Activated CD4-positive, alpha-beta memory T cell treated with anti-CD3 and anti-CD28 coated beads, Interleukin-2, amount 10 ng/mL, durations not matched to agents 7 days and 5 days (primary cell): ENCODE measurements at regions not wholly inside any gene's neighbourhood (a gene's known extent, or its start where the extent isn't known, plus 50 kb on each side); places are given as distances from the start of the nearest gene placed in this dataset.

Experiments
- CTCF ChIA-PET: fragments of 350-600 bp; sonication (Branson Sonifier 250); formaldehyde crosslinking; loops from one replicate; lab custom pipeline; 2021; ENCODE audit warnings: antibody characterized with exemption, inconsistent platforms; lab: Charles Lee
- POLR2A ChIA-PET: fragments of 350-600 bp; sonication (Branson Sonifier 250); formaldehyde crosslinking; loops from one replicate; lab custom pipeline; 2021; ENCODE audit warnings: antibody characterized with exemption; lab: Charles Lee
- DNase-seq: peaks from one replicate; pipeline ENCODE4 v3.0.0-alpha.2; 2020
- H3K27ac Mint-ChIP-seq: one replicate; pipeline ENCODE4 v1.8.0; 2021; ENCODE audit warnings: mild to moderate bottlenecking, mixed read lengths
- H3K27me3 Mint-ChIP-seq: one replicate; pipeline ENCODE4 v1.8.0; 2021; ENCODE audit warnings: mixed read lengths
- H3K36me3 Mint-ChIP-seq: one replicate; pipeline ENCODE4 v1.8.0; 2021; ENCODE audit warnings: low read depth, mixed read lengths
- H3K4me1 Mint-ChIP-seq: one replicate; pipeline ENCODE4 v1.8.0; 2021; ENCODE audit warnings: mixed read lengths
- H3K4me3 Mint-ChIP-seq: one replicate; pipeline ENCODE4 v1.8.0; 2021; ENCODE audit warnings: mild to moderate bottlenecking, mixed read lengths
- H3K9me3 Mint-ChIP-seq: one replicate; pipeline ENCODE4 v1.8.0; 2021; ENCODE audit warnings: mixed read lengths

GRCh38 chr2:103664690-103665089 is 902.9 kb downstream of the TMEM182 start:
- CTCF ChIA-PET, result no interaction called here
- Mint-ChIP-seq H3K4me1 (no peaks in the 10 kb centered on the region), H3K36me3 (no peaks in the 10 kb centered on the region), H3K27ac (no peak overlapping the region), H3K4me3 (no peak overlapping the region), H3K9me3 (peaks cover 4% of the 10 kb centered on the region), H3K27me3 (no peaks in the 10 kb centered on the region)
- POLR2A ChIA-PET, result no interaction called here
- DNase-seq, result no peak

GRCh38 chr2:103667335-103667884 is 905.6 kb downstream of the TMEM182 start:
- Mint-ChIP-seq H3K27me3 (no peaks in the 10 kb centered on the region), H3K36me3 (no peaks in the 10 kb centered on the region), H3K4me3 (no peak overlapping the region), H3K4me1 (no peaks in the 10 kb centered on the region), H3K9me3 (peaks cover 4% of the 10 kb centered on the region), H3K27ac (no peak overlapping the region)
- ChIA-PET POLR2A (no interaction called here), CTCF (no interaction called here)
- no peak for DNase-seq

GRCh38 chr2:103669531-103669930 is 907.7 kb downstream of the TMEM182 start:
- no peak overlapping the region for H3K4me3 Mint-ChIP-seq
- no peak for DNase-seq
- POLR2A ChIA-PET, result no interaction called here
- peaks cover 4% of the 10 kb centered on the region for H3K9me3 Mint-ChIP-seq
- H3K36me3 Mint-ChIP-seq, result no peaks in the 10 kb centered on the region
- CTCF ChIA-PET, result no interaction called here
- H3K4me1 Mint-ChIP-seq, result no peaks in the 10 kb centered on the region
- H3K27ac Mint-ChIP-seq, result no peak overlapping the region
- H3K27me3 Mint-ChIP-seq, result no peaks in the 10 kb centered on the region
